ENCODE measurements at regions not wholly inside any gene's neighbourhood (a gene's known extent, or its start where the extent isn't known, plus 50 kb on each side); places are given as distances from the start of the nearest gene placed in this dataset.

- H3K18ac ChIP-seq (ENCODE audit: low read length) = no peak overlapping the region
- H3K79me1 ChIP-seq (ENCODE audit: low read length) = no peaks in the 10 kb centered on the region
- H3K9ac ChIP-seq (ENCODE audit: low read length) = no peak overlapping the region
- no peaks in the 10 kb centered on the region for H3K36me3 ChIP-seq (ENCODE audit: control insufficient read depth, insufficient read depth, low read length)
- H2AK5ac ChIP-seq (ENCODE audit: low read length) = no peak overlapping the region
- H3K79me2 ChIP-seq (ENCODE audit: control insufficient read depth, insufficient read depth, low read length) = no peaks in the 10 kb centered on the region
- no peak overlapping the region for H3K27ac ChIP-seq (ENCODE audit: low read depth, low read length)
- no peaks in the 10 kb centered on the region for H3K4me1 ChIP-seq (ENCODE audit: control insufficient read depth, low read depth, low read length)
- no peak overlapping the region for H3K4me2 ChIP-seq (ENCODE audit: low read length)
- H4K5ac ChIP-seq (ENCODE audit: low read length) = no peak overlapping the region
- no peak overlapping the region for H2BK15ac ChIP-seq (replicated peaks; ENCODE audit: low read depth)
- no peak overlapping the region for H2BK5ac ChIP-seq (ENCODE audit: low read length)
- H3K4me3 ChIP-seq (ENCODE audit: low read length) = no peak overlapping the region
- no peaks in the 10 kb centered on the region for H3K27me3 ChIP-seq (ENCODE audit: insufficient read depth, low read length, poor library complexity)
- H3K4ac ChIP-seq (ENCODE audit: low read depth, low read length) = no peak overlapping the region
- H2BK120ac ChIP-seq (ENCODE audit: low read depth, low read length) = no peak overlapping the region
- H4K8ac ChIP-seq (ENCODE audit: low read depth, low read length) = no peak overlapping the region
- DNase-seq = no peak
- H3K56ac ChIP-seq (ENCODE audit: low read length) = no peak overlapping the region
- no peak overlapping the region for H3K23ac ChIP-seq (ENCODE audit: low read length)
These were observed 805.7 kb upstream of the GHITM start for GRCh38 chr10:83333566-83333965.

DNA sequence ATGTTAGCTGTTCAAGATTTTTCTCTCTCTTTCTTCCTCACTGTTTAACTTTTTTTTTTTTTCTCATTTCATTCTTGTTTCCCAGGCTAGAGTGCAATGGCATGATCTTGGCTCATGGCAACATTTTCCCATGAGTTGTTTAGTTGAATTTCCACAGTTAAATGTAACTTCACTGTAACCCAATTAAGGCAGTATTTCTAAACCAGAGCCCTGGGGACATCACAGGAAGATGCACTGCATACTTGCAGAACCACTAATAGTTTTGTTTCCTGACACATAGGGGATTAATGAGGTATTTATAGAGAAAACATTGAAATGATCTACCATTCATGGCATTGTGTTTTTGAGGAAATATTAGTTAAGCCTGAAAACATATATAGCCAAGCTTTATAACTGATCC lies 795.6 kb upstream of the GHITM start:
- H3K79me2 ChIP-seq (ENCODE audit: control insufficient read depth, insufficient read depth, low read length) = no peaks in the 10 kb centered on the region
- H3K4me2 ChIP-seq (ENCODE audit: low read length) = no peak overlapping the region
- H3K4ac ChIP-seq (ENCODE audit: low read depth, low read length) = no peak overlapping the region
- H3K23ac ChIP-seq (ENCODE audit: low read length) = no peak overlapping the region
- DNase-seq = no peak
- no peaks in the 10 kb centered on the region for H3K27me3 ChIP-seq (ENCODE audit: insufficient read depth, low read length, poor library complexity)
- no peak overlapping the region for H3K18ac ChIP-seq (ENCODE audit: low read length)
- no peak overlapping the region for H2BK120ac ChIP-seq (ENCODE audit: low read depth, low read length)
- no peak overlapping the region for H3K56ac ChIP-seq (ENCODE audit: low read length)
- no peaks in the 10 kb centered on the region for H3K79me1 ChIP-seq (ENCODE audit: low read length)
- H2BK5ac ChIP-seq (ENCODE audit: low read length) = no peak overlapping the region
- no peak overlapping the region for H3K27ac ChIP-seq (ENCODE audit: low read depth, low read length)
- no peak overlapping the region for H3K4me3 ChIP-seq (ENCODE audit: low read length)
- H4K8ac ChIP-seq (ENCODE audit: low read depth, low read length) = no peak overlapping the region
- H2BK15ac ChIP-seq (replicated peaks; ENCODE audit: low read depth) = no peak overlapping the region
- H4K5ac ChIP-seq (ENCODE audit: low read length) = no peak overlapping the region
- no peaks in the 10 kb centered on the region for H3K4me1 ChIP-seq (ENCODE audit: control insufficient read depth, low read depth, low read length)
- no peak overlapping the region for H2AK5ac ChIP-seq (ENCODE audit: low read length)
- no peak overlapping the region for H3K9ac ChIP-seq (ENCODE audit: low read length)
- no peaks in the 10 kb centered on the region for H3K36me3 ChIP-seq (ENCODE audit: control insufficient read depth, insufficient read depth, low read length)

DNA sequence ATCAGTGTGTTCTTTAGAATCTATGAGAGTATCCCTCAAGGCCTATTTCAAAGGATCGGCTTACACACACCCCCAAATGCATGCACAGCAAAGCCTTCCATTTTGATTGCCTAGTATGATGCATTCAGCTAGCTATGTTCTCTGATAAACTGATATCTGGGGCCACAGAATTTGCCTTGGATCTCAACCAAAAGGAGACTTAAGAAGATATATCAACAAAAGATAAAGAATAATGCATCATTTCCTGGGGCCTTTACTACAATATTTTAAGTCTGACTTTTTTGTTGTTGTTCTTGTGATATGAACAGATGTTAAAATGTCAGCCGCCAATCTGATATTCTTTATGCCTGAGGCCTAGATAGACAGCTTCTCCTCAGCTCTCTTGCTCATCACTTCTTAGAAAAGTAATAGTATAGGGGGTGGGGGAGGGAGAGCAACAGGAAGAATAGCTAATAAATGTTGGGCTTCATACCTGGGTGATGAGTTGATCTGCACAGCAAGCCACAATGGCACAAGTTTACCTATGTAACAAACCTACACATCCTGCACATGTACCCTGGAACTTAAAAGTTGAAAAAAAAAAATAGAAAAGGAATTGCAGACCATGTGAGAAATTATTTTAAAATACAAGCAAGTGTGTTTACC lies 792.9 kb upstream of the GHITM start:
- Histone ChIP-seq H3K4ac (ENCODE audit: low read depth, low read length) (no peak overlapping the region), H3K4me1 (ENCODE audit: control insufficient read depth, low read depth, low read length) (no peaks in the 10 kb centered on the region), H3K27me3 (ENCODE audit: insufficient read depth, low read length, poor library complexity) (no peaks in the 10 kb centered on the region), H2AK5ac (ENCODE audit: low read length) (no peak overlapping the region), H4K8ac (ENCODE audit: low read depth, low read length) (no peak overlapping the region), H3K23ac (ENCODE audit: low read length) (no peak overlapping the region), H2BK15ac (replicated peaks; ENCODE audit: low read depth) (no peak overlapping the region), H4K5ac (ENCODE audit: low read length) (no peak overlapping the region), H3K79me1 (ENCODE audit: low read length) (no peaks in the 10 kb centered on the region), H3K9ac (ENCODE audit: low read length) (no peak overlapping the region), H3K27ac (ENCODE audit: low read depth, low read length) (no peak overlapping the region), H2BK5ac (ENCODE audit: low read length) (no peak overlapping the region), H3K79me2 (ENCODE audit: control insufficient read depth, insufficient read depth, low read length) (no peaks in the 10 kb centered on the region), H3K4me3 (ENCODE audit: low read length) (no peak overlapping the region), H3K56ac (ENCODE audit: low read length) (no peak overlapping the region), H2BK120ac (ENCODE audit: low read depth, low read length) (no peak overlapping the region), H3K18ac (ENCODE audit: low read length) (no peak overlapping the region), H3K4me2 (ENCODE audit: low read length) (no peak overlapping the region), H3K36me3 (ENCODE audit: control insufficient read depth, insufficient read depth, low read length) (no peaks in the 10 kb centered on the region)
- no peak for DNase-seq
- WGBS (ENCODE audit: extremely low coverage, insufficient coverage, low lambda C conversion rate) = no CpG with 5 or more reads among the region's 2 CpGs

DNA sequence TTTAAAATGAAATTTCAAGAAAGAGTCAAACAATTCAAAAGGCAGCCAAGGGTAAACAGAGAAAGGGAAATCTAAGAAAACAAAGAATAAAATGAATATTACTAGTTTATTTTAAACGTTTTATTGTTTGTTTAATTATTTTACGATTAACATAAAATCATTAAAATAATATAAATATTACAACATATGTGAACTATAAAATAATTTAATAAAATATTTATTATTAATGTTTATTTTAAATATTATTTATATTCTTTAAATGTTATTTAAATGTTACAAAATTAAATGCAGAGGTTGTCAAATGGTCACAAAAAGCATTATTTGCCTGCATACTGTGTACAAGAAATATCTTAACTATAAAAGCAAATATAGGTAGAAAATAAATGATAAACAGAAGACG lies 786.7 kb upstream of the GHITM start:
- H3K27ac ChIP-seq (ENCODE audit: low read depth, low read length) = no peak overlapping the region
- no peak overlapping the region for H3K4me2 ChIP-seq (ENCODE audit: low read length)
- 100% methylated on average over 1 of the region's 3 CpGs for WGBS (ENCODE audit: extremely low coverage, insufficient coverage, low lambda C conversion rate)
- no peak overlapping the region for H3K18ac ChIP-seq (ENCODE audit: low read length)
- H3K4me1 ChIP-seq (ENCODE audit: control insufficient read depth, low read depth, low read length) = no peaks in the 10 kb centered on the region
- H2BK15ac ChIP-seq (replicated peaks; ENCODE audit: low read depth) = no peak overlapping the region
- no peak overlapping the region for H3K4me3 ChIP-seq (ENCODE audit: low read length)
- no peak overlapping the region for H2BK120ac ChIP-seq (ENCODE audit: low read depth, low read length)
- DNase-seq = no peak
- H3K23ac ChIP-seq (ENCODE audit: low read length) = no peak overlapping the region
- no peaks in the 10 kb centered on the region for H3K79me2 ChIP-seq (ENCODE audit: control insufficient read depth, insufficient read depth, low read length)
- H3K36me3 ChIP-seq (ENCODE audit: control insufficient read depth, insufficient read depth, low read length) = no peaks in the 10 kb centered on the region
- no peak overlapping the region for H2AK5ac ChIP-seq (ENCODE audit: low read length)
- H3K9ac ChIP-seq (ENCODE audit: low read length) = no peak overlapping the region
- no peak overlapping the region for H2BK5ac ChIP-seq (ENCODE audit: low read length)
- H3K79me1 ChIP-seq (ENCODE audit: low read length) = no peaks in the 10 kb centered on the region
- no peak overlapping the region for H4K8ac ChIP-seq (ENCODE audit: low read depth, low read length)
- H3K27me3 ChIP-seq (ENCODE audit: insufficient read depth, low read length, poor library complexity) = no peaks in the 10 kb centered on the region
- no peak overlapping the region for H4K5ac ChIP-seq (ENCODE audit: low read length)
- no peak overlapping the region for H3K56ac ChIP-seq (ENCODE audit: low read length)
- H3K4ac ChIP-seq (ENCODE audit: low read depth, low read length) = no peak overlapping the region

GRCh38 chr10:83354456-83354855 lies 784.9 kb upstream of the GHITM start:
- H3K4me1 ChIP-seq (ENCODE audit: control insufficient read depth, low read depth, low read length) = no peaks in the 10 kb centered on the region
- H3K79me1 ChIP-seq (ENCODE audit: low read length) = no peaks in the 10 kb centered on the region
- no peaks in the 10 kb centered on the region for H3K27me3 ChIP-seq (ENCODE audit: insufficient read depth, low read length, poor library complexity)
- H3K23ac ChIP-seq (ENCODE audit: low read length) = no peak overlapping the region
- H2BK120ac ChIP-seq (ENCODE audit: low read depth, low read length) = no peak overlapping the region
- no peak overlapping the region for H4K8ac ChIP-seq (ENCODE audit: low read depth, low read length)
- no peak overlapping the region for H2AK5ac ChIP-seq (ENCODE audit: low read length)
- no peaks in the 10 kb centered on the region for H3K79me2 ChIP-seq (ENCODE audit: control insufficient read depth, insufficient read depth, low read length)
- no peak overlapping the region for H2BK5ac ChIP-seq (ENCODE audit: low read length)
- no peak for DNase-seq
- WGBS (ENCODE audit: extremely low coverage, insufficient coverage, low lambda C conversion rate) = no CpG with 5 or more reads among the region's 1 CpG
- H3K9ac ChIP-seq (ENCODE audit: low read length) = no peak overlapping the region
- H3K4ac ChIP-seq (ENCODE audit: low read depth, low read length) = no peak overlapping the region
- H2BK15ac ChIP-seq (replicated peaks; ENCODE audit: low read depth) = no peak overlapping the region
- no peak overlapping the region for H3K56ac ChIP-seq (ENCODE audit: low read length)
- no peak overlapping the region for H3K4me3 ChIP-seq (ENCODE audit: low read length)
- H3K4me2 ChIP-seq (ENCODE audit: low read length) = no peak overlapping the region
- no peak overlapping the region for H3K27ac ChIP-seq (ENCODE audit: low read depth, low read length)
- H4K5ac ChIP-seq (ENCODE audit: low read length) = no peak overlapping the region
- no peak overlapping the region for H3K18ac ChIP-seq (ENCODE audit: low read length)
- no peaks in the 10 kb centered on the region for H3K36me3 ChIP-seq (ENCODE audit: control insufficient read depth, insufficient read depth, low read length)

- H2AK5ac ChIP-seq (ENCODE audit: low read length) = no peak overlapping the region
- H3K18ac ChIP-seq (ENCODE audit: low read length) = no peak overlapping the region
- H4K8ac ChIP-seq (ENCODE audit: low read depth, low read length) = no peak overlapping the region
- no peak overlapping the region for H4K5ac ChIP-seq (ENCODE audit: low read length)
- no peak overlapping the region for H2BK120ac ChIP-seq (ENCODE audit: low read depth, low read length)
- H3K4ac ChIP-seq (ENCODE audit: low read depth, low read length) = no peak overlapping the region
- no peaks in the 10 kb centered on the region for H3K4me1 ChIP-seq (ENCODE audit: control insufficient read depth, low read depth, low read length)
- DNase-seq = no peak
- H3K56ac ChIP-seq (ENCODE audit: low read length) = no peak overlapping the region
- no peak overlapping the region for H3K4me2 ChIP-seq (ENCODE audit: low read length)
- WGBS (ENCODE audit: extremely low coverage, insufficient coverage, low lambda C conversion rate) = no CpG with 5 or more reads among the region's 1 CpG
- H3K79me1 ChIP-seq (ENCODE audit: low read length) = no peaks in the 10 kb centered on the region
- H3K27ac ChIP-seq (ENCODE audit: low read depth, low read length) = no peak overlapping the region
- no peak overlapping the region for H2BK5ac ChIP-seq (ENCODE audit: low read length)
- H3K79me2 ChIP-seq (ENCODE audit: control insufficient read depth, insufficient read depth, low read length) = no peaks in the 10 kb centered on the region
- no peaks in the 10 kb centered on the region for H3K27me3 ChIP-seq (ENCODE audit: insufficient read depth, low read length, poor library complexity)
- H3K36me3 ChIP-seq (ENCODE audit: control insufficient read depth, insufficient read depth, low read length) = no peaks in the 10 kb centered on the region
- H3K9ac ChIP-seq (ENCODE audit: low read length) = no peak overlapping the region
- no peak overlapping the region for H2BK15ac ChIP-seq (replicated peaks; ENCODE audit: low read depth)
- H3K4me3 ChIP-seq (ENCODE audit: low read length) = no peak overlapping the region
- no peak overlapping the region for H3K23ac ChIP-seq (ENCODE audit: low read length)
These were observed 782.3 kb upstream of the GHITM start for GRCh38 chr10:83357004-83357403.

Measured in mesendoderm (in vitro differentiated cells).